GM12878 (cell line): ENCODE measurements at regions not wholly inside any gene's neighbourhood (a gene's known extent, or its start where the extent isn't known, plus 50 kb on each side); places are given as distances from the start of the nearest gene placed in this dataset.

Experiments used
- ATAC-seq: fragments of 200-7000 bp; cut with Tn5 transposase; 3 replicates; pipeline ENCODE4 v1.9.1; 2020; ENCODE audit warnings: mild to moderate bottlenecking, moderate library complexity
- BruUV-seq: library from RNA; stranded (reverse); fragments of 400-500 nt; replicated peaks from 2 replicates; lab custom pipeline; 2021; lab: Mats Ljungman, UMichigan
- CTCF ChIA-PET: fragments of 300-600 bp; sonication (Branson Sonifier 250); formaldehyde crosslinking; extraction: SDS; loops from one replicate; lab custom pipeline; 2021; ENCODE audit warnings: inconsistent platforms; lab: Yijun Ruan, JAX
- POLR2A ChIA-PET: fragments of 350-600 bp; formaldehyde crosslinking; extraction: SDS; loops from one replicate; lab custom pipeline; 2021; ENCODE audit warnings: inconsistent platforms; lab: Charles Lee
- RAD21 ChIA-PET: fragments of 300-600 bp; sonication (Branson Sonifier 250); formaldehyde crosslinking; loops from one replicate; lab custom pipeline; 2023; ENCODE audit warnings: antibody characterized with exemption; ENCODE audit not compliant: unreplicated experiment; lab: Charles Lee
- SMC1A ChIA-PET: fragments of 300-600 bp; sonication (Branson Sonifier 250); formaldehyde crosslinking; loops from one replicate; lab custom pipeline; 2023; ENCODE audit not compliant: unreplicated experiment, uncharacterized antibody; lab: Charles Lee
- DNase-seq: peaks from one replicate; pipeline ENCODE4 v3.0.0-alpha.2; 2011; ENCODE audit warnings: low read depth, low spot score
- FAIRE-seq: peaks from 3 replicates; lab custom pipeline; 2011; peaks lifted over from hg19 to GRCh38; lab: Jason Lieb, UNC
- H2AFZ ChIP-seq: 2 replicates; pipeline ENCODE4 v1.6.0; 2011; ENCODE audit warnings: low read depth, low read length, control low read depth; ENCODE audit not compliant: control insufficient read depth
- H3K27ac ChIP-seq: 2 replicates; pipeline ENCODE4 v1.5.1; 2011; ENCODE audit warnings: control low read depth; ENCODE audit not compliant: control insufficient read depth, insufficient read depth
- H3K27me3 ChIP-seq, 2 experiments: replicated peaks in 1 of 2; 2 replicates each; pipeline versions ENCODE4 v1.6.0 to v1.6.1; 2011; ENCODE audit warnings: low read length in 1 of 2; ENCODE audit not compliant: control insufficient read depth in 2 of 2, insufficient read depth in 2 of 2
- H3K36me3 ChIP-seq, 2 experiments: 2 replicates each; pipeline ENCODE4 v1.5.1; 2011; ENCODE audit warnings: low read length in 1 of 2; ENCODE audit not compliant: control insufficient read depth in 2 of 2, insufficient read depth in 2 of 2
- H3K4me1 ChIP-seq: 2 replicates; pipeline ENCODE4 v1.6.1; 2011; ENCODE audit warnings: mild to moderate bottlenecking, low read length, moderate library complexity, mixed read lengths; ENCODE audit not compliant: control insufficient read depth, insufficient read depth
- H3K4me2 ChIP-seq: 2 replicates; pipeline ENCODE4 v1.6.0; 2011; ENCODE audit warnings: control low read depth; ENCODE audit not compliant: control insufficient read depth, insufficient read depth
- H3K4me3 ChIP-seq: fragments of 200-600 bp; sonication (generic); 2 replicates; pipeline ENCODE4 v1.5.1; 2016
- H3K79me2 ChIP-seq: 2 replicates; pipeline ENCODE4 v1.6.0; 2011; ENCODE audit warnings: low read length; ENCODE audit not compliant: control insufficient read depth, insufficient read depth
- H3K9ac ChIP-seq: 2 replicates; pipeline ENCODE4 v1.8.0; 2011; ENCODE audit warnings: low read length, control low read depth, mixed read lengths; ENCODE audit not compliant: control insufficient read depth, insufficient read depth
- H3K9me3 ChIP-seq: replicated peaks from 3 replicates; pipeline ENCODE4 v1.5.1; 2011; ENCODE audit warnings: mild to moderate bottlenecking, low read length; ENCODE audit not compliant: control insufficient read depth, insufficient read depth
- H4K20me1 ChIP-seq: 2 replicates; pipeline ENCODE4 v1.6.0; 2011; ENCODE audit not compliant: control insufficient read depth, insufficient read depth
- CREB1 ChIP-seq: IDR thresholded peaks from 2 replicates; pipeline ENCODE4 v1.6.1; 2012; ENCODE audit warnings: low read depth, mild to moderate bottlenecking, inconsistent platforms
- E2F4 ChIP-seq: IDR thresholded peaks from 2 replicates; pipeline ENCODE4 v1.6.1; 2012; ENCODE audit warnings: low read depth, low read length, improper control_type of control experiment
- NFYA ChIP-seq: IDR thresholded peaks from 2 replicates; pipeline ENCODE4 v1.6.1; 2011; ENCODE audit warnings: low read depth, mild to moderate bottlenecking, low read length, improper control_type of control experiment, borderline replicate concordance
- PML ChIP-seq: IDR thresholded peaks from 2 replicates; pipeline ENCODE4 v1.6.1; 2012; ENCODE audit warnings: low read length, inconsistent platforms
- SMAD5 ChIP-seq: IDR thresholded peaks from 2 replicates; pipeline ENCODE4 v1.6.1; 2016; ENCODE audit warnings: antibody characterized with exemption, low read depth
- TBL1XR1 ChIP-seq: IDR thresholded peaks from 2 replicates; pipeline ENCODE4 v1.6.1; 2012; ENCODE audit warnings: low read depth, low read length, improper control_type of control experiment
- TCF12 ChIP-seq: IDR thresholded peaks from 2 replicates; pipeline ENCODE4 v1.6.1; 2011; ENCODE audit warnings: low read depth, mild to moderate bottlenecking, low read length
- WGBS: methylation state at CpG from one replicate; pipeline ENCODE4 v1.1.6; 2016; ENCODE audit warnings: low lambda C conversion rate; ENCODE audit not compliant: insufficient replicate concordance, insufficient coverage; ENCODE audit errors: missing lambda C conversion rate; 5-methylcytosine and 5-hydroxymethylcytosine counted together
- in situ Hi-C: fragments of 300-500 bp; cut with MboI; formaldehyde crosslinking; loops from 9 replicates; pipeline ENCODE4 v1.14.3; 2018; ENCODE audit warnings: mixed read lengths
- intact Hi-C: fragments of 100-400 bp; cut with micrococcal nuclease; formaldehyde crosslinking; loops from one replicate; pipeline ENCODE4 v1.14.2; 2022; ENCODE audit not compliant: unreplicated experiment

- RAD21 ChIA-PET: no interaction called here
- in situ Hi-C loops (no loop called here), intact Hi-C loops (no loop called here)
- CTCF ChIA-PET: no interaction called here
- TF ChIP-seq TCF12 (no peak), SMAD5 (no peak), TBL1XR1 (no peak), E2F4 (no peak), NFYA (no peak), CREB1 (no peak)
- H3K27me3 ChIP-seq: peaks cover 0 to 2% of the 10 kb centered on the region in 2 experiments; a peak in 1 of 4 replicates
- no peaks in the 10 kb centered on the region for H3K36me3 ChIP-seq
- POLR2A ChIA-PET: no interaction called here
- H4K20me1 ChIP-seq: no peaks in the 10 kb centered on the region
- no peak overlapping the region for H2AFZ ChIP-seq
- no peak overlapping the region for H3K4me3 ChIP-seq
- no peaks in the 10 kb centered on the region; the same call in 2 of the 3 replicates for H3K9me3 ChIP-seq
- no peaks in the 10 kb centered on the region for H3K4me1 ChIP-seq
- DNase-seq (no peak), FAIRE-seq (no peak), ATAC-seq (no peak)
- H3K9ac ChIP-seq: no peak overlapping the region
- H3K79me2 ChIP-seq: no peaks in the 10 kb centered on the region
- 0% methylated on average over 1 of the region's 1 CpG for WGBS
- no peak overlapping the region for H3K27ac ChIP-seq
- no TSS peak for BruUV-seq
- SMC1A ChIA-PET: no interaction called here
- H3K4me2 ChIP-seq: no peak overlapping the region
Measured at GRCh38 chr17:77810536-77810935, 148.0 kb upstream of the TNRC6C start.

GRCh38 chr17:77811521-77811920 is 147.0 kb upstream of the TNRC6C start:
- Histone ChIP-seq H3K36me3 (no peaks in the 10 kb centered on the region), H3K79me2 (no peaks in the 10 kb centered on the region), H2AFZ (no peak overlapping the region), H3K9ac (no peak overlapping the region), H3K4me1 (no peaks in the 10 kb centered on the region), H3K9me3 (no peaks in the 10 kb centered on the region; the same call in 2 of the 3 replicates), H4K20me1 (no peaks in the 10 kb centered on the region), H3K27ac (no peak overlapping the region), H3K4me2 (no peak overlapping the region), H3K27me3 (peaks cover 0 to 2% of the 10 kb centered on the region in 2 experiments; a peak in 1 of 4 replicates), H3K4me3 (no peak overlapping the region)
- ChIA-PET RAD21 (no interaction called here), SMC1A (no interaction called here), CTCF (no interaction called here), POLR2A (no interaction called here)
- FAIRE-seq (no peak), DNase-seq (no peak), ATAC-seq (no peak)
- in situ Hi-C loops (no loop called here), intact Hi-C loops (no loop called here)
- no TSS peak for BruUV-seq
- 23% methylated on average over 6 of the region's 6 CpGs for WGBS
- TF ChIP-seq PML: no peak
